ENCODE measurements at regions not wholly inside any gene's neighbourhood (a gene's known extent, or its start where the extent isn't known, plus 50 kb on each side); places are given as distances from the start of the nearest gene placed in this dataset.
"Not testable (repeated sequence)": the region's sequence is repeated elsewhere in the genome, so short reads cannot be mapped to it uniquely, and the experiment has no call there.

DNA sequence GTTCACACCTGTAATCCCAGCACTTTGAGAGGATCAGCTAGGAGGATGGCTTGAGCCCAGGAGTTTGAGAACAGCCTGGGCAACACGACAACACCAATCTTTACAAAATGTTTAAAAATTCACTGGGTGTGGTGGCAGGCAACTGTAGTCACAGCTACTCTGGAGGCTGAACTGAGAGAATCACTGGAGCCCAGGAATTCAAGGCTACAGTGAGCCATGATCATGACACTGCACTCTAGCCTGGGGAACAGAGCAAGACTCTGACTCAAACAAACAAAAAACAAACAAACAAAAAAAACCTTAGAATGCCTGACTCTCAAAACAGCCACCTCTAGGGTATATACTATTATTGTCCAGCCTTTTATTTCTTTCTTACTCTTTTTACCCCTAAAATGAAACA lies 56.5 kb upstream of the PAPSS2 start:
- DNase-seq (ENCODE audit: low read depth, low spot score): no peak

- peak; percentile 46 for DNase-seq (ENCODE audit: low read depth, low spot score)
Measured at GRCh38 chr10:87603769-87604168, 55.9 kb upstream of the PAPSS2 start.

GRCh38 chr10:87605628-87606251 lies 53.9 kb upstream of the PAPSS2 start:
- DNase-seq (ENCODE audit: low read depth, low spot score): peak; percentile 78

DNA sequence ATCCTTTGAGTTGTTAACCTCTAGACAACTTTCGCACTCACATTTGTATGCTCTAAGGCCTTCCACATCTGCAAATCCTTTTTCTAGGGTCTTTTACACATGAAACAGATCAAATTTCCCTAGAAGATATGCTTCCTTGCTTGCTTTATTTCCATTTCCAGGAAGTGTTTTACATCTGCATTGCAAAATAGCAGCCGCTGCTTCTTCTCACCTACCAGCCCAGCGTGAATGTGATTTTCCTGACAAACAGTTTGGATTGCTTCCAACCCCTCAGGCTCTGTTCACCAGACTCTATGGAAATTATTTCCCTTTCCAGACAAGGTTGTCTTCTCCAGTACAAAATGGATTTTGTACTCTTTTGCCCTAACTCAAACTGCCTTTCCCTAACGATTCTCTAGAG lies 50.9 kb upstream of the PAPSS2 start:
- peak; percentile 54 for DNase-seq (ENCODE audit: low read depth, low spot score)

GRCh38 chr10:87609563-87609962 lies 50.1 kb upstream of the PAPSS2 start:
- DNase-seq (ENCODE audit: low read depth, low spot score): not testable (repeated sequence)

All from astrocyte of the hippocampus (primary cell).